ENCODE measurements at regions not wholly inside any gene's neighbourhood (a gene's known extent, or its start where the extent isn't known, plus 50 kb on each side); places are given as distances from the start of the nearest gene placed in this dataset.

DNA sequence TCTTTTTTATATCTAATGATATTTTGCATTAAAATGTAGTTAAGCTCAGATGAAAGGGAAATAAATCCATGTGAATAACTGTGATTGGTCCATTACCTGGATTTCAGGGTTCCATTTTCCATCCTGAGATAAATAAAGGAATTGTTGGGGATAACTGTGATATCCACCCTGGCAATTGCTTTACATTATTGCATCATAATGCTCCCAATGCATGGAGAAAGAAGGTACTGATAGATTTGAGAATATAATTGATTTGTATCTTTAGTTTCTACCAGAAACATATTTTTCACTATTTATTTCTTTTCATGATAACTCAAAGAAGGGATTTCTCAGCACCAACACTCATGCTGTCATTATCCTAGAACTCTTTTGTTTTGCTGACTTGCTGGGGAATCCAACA lies 102.0 kb upstream of the KCNQ5 start:
- no peak overlapping the region for H3K4me3 ChIP-seq (ENCODE audit: low read depth, low read length)
- TF ChIP-seq, protein P1, sequence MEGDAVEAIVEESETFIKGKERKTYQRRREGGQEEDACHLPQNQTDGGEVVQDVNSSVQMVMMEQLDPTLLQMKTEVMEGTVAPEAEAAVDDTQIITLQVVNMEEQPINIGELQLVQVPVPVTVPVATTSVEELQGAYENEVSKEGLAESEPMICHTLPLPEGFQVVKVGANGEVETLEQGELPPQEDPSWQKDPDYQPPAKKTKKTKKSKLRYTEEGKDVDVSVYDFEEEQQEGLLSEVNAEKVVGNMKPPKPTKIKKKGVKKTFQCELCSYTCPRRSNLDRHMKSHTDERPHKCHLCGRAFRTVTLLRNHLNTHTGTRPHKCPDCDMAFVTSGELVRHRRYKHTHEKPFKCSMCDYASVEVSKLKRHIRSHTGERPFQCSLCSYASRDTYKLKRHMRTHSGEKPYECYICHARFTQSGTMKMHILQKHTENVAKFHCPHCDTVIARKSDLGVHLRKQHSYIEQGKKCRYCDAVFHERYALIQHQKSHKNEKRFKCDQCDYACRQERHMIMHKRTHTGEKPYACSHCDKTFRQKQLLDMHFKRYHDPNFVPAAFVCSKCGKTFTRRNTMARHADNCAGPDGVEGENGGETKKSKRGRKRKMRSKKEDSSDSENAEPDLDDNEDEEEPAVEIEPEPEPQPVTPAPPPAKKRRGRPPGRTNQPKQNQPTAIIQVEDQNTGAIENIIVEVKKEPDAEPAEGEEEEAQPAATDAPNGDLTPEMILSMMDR (IDR thresholded peaks at IDR 0.05; ENCODE audit: low read depth, low read length) = no peak

DNA sequence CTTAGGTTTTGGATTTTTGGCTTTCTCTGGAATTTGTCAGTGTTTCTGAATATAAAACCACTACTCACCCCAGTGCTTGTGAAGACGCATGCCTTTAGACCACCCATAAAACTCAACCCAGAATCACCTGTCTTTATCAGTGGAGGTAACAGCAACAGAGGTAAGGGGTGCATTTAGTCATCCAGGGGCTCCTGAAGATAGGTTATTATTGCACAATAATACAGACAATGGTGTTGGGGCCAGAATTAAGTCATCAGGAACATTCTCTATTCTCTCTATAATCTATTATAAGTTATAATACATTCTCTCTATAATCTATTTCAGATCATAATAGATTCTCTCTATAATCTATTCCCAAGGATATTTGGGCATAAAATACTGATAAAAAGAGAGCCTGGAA lies 100.2 kb upstream of the KCNQ5 start:
- H3K4me3 ChIP-seq (ENCODE audit: low read depth, low read length) = no peak overlapping the region
- TF ChIP-seq, protein P1 (IDR thresholded peaks at IDR 0.05; ENCODE audit: low read depth, low read length) = no peak

DNA sequence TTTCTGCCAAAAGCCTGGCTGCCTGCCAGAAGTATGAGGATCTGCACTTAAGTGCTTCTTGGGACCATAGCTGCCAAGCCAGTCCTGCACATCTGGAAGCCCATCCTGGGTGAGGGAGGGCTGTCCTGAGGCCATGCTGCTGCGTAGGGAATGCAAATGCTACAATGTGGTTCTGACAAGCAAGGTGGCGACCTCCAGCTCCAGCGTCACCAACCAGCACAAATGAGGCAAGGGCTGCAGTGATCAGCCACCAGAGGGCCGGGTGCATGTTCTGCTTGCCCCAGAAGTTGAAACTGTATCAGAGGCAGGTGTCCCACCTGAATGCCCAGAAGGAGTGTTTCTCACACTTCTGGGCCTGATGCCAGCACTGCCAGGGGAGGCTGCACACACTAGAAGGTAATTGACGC lies 99.1 kb upstream of the KCNQ5 start:
- TF ChIP-seq, protein P1 (IDR thresholded peaks at IDR 0.05; ENCODE audit: low read depth, low read length) = no peak
- H3K4me3 ChIP-seq (ENCODE audit: low read depth, low read length) = no peak overlapping the region

DNA sequence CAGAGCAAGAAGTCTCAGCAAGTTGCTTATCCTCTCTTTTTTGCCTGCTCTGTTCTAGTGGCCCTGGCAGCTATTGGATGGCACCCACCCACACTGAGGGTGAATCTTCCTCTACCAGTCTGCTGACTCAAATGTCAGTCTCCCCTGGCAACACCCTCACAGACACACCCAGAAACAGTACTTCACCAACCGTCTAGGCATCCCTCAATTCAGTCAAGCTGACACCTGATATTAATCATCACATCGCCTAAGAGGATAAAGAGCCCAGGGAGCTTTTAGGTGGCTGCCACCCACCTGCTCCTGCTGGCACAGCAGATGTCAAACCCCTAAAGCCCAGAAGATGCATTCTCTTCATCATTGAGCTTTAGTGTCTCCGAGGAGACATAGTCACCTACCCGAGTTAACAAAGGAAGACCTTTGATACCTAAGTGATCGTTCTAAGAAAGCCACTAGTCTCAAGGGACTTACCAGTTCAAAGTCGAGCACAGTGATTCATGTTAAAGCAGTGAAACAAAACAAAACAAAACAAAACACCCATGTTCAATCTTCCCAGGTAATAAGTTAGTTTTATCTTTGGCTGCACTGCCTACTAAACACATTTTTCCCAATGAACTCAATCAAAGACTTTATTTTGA lies 97.7 kb upstream of the KCNQ5 start:
- TF ChIP-seq, protein P1 (IDR thresholded peaks at IDR 0.05; ENCODE audit: low read depth, low read length) = no peak
- no peak overlapping the region for H3K4me3 ChIP-seq (ENCODE audit: low read depth, low read length)

DNA sequence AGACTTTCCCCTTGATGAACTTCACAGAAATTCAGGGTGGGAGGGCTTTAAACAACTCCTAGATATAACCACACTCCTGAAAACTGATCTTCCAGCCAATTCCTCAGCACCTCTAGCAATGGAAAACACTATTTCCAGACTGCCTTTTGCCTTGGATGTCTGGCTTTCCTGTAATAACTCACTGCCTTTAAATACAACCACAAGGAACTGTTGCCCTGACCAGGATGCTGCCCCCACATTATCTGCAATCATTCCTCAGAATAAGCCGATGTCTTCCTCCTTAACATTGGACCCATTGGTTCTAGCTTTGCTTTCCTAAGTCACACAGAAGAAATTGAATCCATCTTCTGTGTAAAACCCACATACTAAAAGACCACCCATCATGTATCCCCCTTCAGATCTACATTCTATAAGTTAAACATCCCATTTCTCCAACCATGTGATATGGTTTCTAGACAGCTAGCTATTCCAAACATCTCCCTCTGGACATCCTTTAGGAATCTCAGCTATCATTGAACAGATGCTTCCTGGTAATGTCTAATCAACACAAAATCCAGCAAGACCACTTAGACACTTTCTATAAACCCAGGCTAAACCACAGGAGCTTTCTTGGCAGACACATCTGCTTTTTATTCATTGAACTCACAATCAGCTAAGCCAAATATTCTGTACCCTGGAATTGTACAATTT lies 95.9 kb upstream of the KCNQ5 start:
- no peak overlapping the region for H3K4me3 ChIP-seq (ENCODE audit: low read depth, low read length)
- TF ChIP-seq, protein P1 (IDR thresholded peaks at IDR 0.05; ENCODE audit: low read depth, low read length) = no peak

DNA sequence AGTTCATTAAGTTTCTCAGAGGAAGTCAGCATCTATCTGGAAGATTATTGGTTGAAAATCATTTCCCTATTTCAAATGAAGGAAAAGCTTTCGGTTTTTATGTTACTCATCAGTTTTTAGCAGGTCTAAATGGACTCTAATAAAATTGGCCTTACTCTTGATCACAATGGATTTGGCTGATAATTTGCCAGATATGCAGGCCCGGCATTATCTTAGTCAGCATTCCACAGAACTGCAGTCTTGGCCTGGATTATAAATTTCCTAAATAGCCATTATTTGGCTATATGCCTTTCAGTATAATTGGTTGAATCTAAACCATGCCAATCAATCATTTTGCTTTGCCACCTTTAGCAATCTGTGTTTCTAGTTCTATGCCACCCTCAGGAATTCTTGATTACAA lies 91.7 kb upstream of the KCNQ5 start:
- H3K4me3 ChIP-seq (ENCODE audit: low read depth, low read length) = no peak overlapping the region
- TF ChIP-seq, protein P1 (IDR thresholded peaks at IDR 0.05; ENCODE audit: low read depth, low read length) = no peak

DNA sequence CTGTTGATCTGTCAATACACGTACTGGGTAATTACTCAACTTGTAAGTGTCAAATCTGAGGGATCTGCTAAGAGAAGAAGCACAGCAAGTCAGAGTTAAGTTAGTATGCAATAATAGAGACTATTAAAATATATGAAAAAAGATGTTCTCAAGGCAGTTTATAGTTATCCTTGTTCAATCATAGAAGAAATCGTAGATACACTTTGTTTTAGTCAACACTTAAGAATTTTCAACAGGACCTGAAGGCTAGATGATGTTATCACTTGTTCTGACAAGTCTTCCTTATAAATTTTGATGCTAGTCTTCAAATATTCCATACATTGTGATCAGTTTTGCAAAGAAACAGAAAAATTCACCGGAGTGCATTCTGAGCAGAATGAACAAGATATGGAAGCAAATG lies 91.1 kb upstream of the KCNQ5 start:
- TF ChIP-seq, protein P1 (IDR thresholded peaks at IDR 0.05; ENCODE audit: low read depth, low read length) = no peak
- no peak overlapping the region for H3K4me3 ChIP-seq (ENCODE audit: low read depth, low read length)
